EL (cell line): ENCODE measurements at regions not wholly inside any gene's neighbourhood (a gene's known extent, or its start where the extent isn't known, plus 50 kb on each side); places are given as distances from the start of the nearest gene placed in this dataset.
"Not testable (repeated sequence)": the region's sequence is repeated elsewhere in the genome, so short reads cannot be mapped to it uniquely, and the experiment has no call there.

Experiments used
- DNase-seq: peaks from one replicate; pipeline ENCODE4 v3.0.0-alpha.2; 2016

DNA sequence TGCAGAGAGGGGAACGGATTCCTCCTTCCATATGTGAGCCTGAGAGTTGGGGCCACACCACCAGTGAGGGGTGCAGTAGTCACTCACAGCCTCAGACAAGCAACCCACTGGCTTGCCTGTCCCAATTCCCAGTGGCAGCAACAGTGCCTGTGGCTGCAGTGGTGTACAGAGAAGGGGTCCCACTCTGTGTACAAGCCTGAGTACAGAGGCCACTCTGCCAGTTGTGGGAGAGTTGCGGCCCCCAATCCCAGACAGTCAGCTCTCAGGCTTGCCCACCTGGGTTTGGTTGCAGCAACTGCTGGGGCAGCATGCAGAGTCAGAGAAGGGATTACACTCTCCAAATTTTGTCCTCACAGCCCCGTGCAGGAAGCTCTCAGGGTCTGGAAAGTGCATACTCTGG lies 133.2 kb upstream of the RFX3 start:
- no peak for DNase-seq

DNA sequence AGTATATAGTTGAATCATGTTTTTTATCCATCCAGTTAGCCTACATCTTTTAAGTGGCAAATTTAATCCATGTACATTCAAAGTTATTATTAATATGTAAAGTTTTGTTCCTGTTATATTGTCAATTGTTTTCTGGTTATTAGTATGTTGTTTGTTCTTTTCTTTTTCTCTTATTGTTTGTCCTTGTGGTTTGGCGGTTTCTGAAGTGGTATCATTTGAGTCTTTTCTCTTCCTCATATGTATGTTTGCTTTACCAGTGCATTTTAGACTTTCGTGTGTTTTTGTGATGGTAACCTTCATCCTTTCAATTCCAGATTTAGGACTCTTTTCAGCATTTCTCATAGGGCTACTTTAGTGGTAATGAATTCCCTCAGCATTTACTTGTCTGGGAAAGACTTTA lies 130.4 kb upstream of the RFX3 start:
- no peak for DNase-seq

DNA sequence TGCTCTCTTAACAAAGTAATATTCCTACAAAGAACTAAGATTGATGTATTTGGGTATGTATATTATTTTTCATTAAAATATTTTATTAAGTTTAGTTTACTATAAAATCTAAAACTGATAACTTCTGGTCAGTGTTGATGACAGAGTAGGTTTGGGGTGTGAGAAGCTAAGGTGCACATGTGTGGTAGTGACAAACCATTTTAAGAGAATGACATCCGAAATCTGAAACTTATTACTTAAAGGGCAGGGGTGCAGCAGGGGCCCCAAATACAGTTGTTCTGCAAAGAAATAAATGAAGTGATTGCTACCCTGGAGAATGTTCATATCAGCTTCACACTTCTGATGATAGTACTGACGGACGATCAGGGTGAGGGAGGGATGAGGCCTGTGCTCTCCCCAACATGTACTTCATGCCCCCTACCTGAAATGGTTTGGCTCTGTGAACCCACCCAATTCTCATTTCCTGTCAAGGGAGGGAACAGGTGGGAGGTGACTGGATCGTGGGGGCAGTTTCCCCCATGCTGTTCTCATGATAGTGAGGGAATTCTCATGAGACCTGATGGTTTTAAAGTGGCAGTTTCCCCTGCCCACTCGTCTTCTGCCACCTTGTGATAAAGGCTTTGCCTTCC lies 125.3 kb upstream of the RFX3 start:
- DNase-seq = no peak

DNA sequence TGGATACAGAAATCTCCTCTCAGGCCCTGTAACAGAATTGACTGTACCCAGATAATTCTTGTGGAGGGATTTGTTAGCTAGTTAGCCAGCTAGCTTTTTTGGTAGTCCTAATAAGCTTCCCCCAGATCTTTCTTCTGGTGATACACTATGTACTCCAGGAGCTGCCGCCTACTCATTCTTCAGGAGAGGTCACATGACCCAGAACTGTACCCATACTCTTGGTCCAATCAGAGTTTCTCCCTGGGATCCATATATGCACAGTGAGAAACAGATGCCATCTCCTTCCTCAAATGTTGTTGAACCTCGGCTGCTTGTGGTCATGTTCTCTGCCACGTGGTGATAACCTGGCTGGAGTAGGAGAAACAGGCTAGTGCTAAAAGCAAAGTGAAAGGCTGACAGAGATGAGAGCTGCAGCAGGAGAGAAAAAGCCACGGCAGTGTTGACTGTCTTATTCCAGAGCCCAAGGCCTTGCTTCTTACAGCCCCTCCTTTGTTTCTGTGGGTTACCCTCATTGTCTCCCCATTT lies 123.0 kb upstream of the RFX3 start:
- DNase-seq = no peak

DNA sequence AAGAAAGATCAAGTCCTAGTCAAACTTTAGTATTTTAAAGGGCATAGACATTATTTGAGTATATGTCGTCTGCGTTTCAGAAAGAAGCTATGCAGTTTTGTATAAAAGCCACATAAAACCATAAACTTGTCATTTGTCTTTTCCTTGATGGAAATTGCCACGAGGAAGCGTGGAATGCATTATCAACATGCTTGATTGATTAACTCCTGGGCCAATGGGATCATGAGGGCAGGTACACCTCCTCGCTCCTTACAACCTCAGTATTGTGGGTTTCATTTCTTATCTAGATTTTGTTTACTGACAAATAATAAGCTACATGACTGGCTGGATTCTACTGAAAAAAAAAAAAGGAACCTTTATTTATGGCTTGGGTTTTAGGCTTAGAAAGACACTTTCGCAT lies 122.5 kb upstream of the RFX3 start:
- no peak for DNase-seq

DNA sequence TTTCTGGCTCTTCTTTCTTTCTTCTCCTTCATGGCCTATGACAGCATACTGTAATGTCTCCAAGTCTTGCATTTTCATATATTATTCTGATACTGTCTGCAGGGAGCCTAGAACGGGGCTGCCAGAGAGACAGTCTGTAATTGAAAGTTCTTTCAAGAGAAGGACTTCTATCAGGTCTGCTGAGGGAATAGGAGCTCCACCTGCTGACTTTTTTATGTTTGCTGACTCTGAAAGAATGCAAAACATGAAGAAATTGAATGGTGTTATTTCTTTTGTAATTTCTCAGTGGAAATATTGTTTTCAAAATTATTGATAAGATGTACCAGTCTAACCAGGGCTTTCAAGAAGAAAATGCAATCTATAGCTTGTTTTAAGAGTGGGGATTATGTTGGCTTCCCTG lies 121.9 kb upstream of the RFX3 start:
- DNase-seq = no peak

DNA sequence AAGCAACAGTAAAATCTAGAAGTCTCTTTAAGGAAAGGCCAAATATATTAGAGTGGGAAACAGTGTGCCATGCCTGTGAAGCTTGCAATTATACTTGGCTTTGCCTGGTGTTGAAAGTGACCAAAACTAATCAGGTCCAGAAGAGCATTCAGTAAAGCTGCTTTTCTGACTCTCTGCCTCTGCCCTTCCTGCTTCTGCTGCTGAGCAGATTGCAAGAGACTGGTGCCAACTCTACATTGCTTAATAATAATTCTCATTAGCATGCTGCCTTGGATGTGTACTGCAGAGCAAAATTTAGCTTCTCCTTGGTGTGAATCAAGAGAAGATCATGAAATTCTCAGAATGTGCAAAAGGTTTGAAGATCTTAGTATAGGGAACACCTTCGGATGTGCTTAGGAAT lies 120.4 kb upstream of the RFX3 start:
- no peak for DNase-seq

DNA sequence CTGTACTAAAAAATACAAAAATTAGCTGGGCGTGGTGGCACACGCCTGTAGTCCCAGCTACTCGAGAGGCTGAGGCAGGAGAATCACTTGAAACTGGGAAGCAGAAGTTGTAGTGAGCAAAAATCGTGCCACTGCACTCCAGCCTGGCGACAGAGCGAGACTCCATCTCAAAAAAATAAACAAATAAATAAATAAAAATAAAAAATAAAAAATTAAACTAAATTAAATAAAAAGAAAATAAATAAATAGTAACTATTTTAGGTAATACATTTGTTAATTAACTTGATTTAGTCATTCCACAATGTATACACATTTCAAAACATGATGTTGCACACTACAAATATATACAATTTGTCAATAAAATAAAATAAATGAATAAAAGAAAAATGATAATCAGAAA lies 116.3 kb upstream of the RFX3 start:
- not testable (repeated sequence) for DNase-seq

DNA sequence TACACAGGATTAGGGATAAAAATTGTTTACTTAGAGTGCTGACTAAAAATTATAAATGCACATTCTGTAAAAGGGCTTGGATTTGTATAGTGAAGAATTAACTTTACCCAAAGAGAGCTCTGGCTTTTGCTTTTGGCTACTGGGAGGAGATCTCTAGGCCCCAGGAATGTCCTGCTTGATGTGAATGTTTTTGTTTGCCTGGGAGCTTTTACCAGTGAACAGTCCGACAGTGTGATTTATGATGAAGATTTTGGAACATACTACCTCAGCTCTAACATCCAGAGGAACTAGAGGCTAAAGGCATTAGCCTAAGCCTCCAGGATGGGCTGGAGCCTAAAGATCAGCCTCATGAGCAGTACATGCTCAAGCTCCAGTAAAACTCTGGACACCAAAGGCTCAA lies 103.7 kb upstream of the RFX3 start:
- no peak for DNase-seq

DNA sequence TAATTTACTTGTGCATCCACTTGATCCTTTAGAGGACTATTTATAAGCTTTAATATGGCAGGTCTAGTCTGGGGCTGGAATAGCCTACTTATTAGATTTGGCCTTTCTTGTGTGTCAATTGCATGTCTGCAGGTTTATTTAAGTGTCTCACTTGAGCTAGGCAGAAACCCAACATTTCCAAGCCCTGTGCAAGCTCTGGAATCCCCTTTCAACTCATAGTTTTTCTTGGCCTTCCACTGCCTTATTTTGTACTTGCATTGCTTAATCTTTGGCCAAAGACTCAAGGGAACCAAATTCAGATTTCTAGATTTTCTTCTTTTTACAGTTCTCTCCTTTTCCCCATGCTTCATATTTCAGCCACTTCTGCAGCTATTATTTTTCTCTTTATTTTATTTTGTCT lies 102.4 kb upstream of the RFX3 start:
- DNase-seq = no peak

DNA sequence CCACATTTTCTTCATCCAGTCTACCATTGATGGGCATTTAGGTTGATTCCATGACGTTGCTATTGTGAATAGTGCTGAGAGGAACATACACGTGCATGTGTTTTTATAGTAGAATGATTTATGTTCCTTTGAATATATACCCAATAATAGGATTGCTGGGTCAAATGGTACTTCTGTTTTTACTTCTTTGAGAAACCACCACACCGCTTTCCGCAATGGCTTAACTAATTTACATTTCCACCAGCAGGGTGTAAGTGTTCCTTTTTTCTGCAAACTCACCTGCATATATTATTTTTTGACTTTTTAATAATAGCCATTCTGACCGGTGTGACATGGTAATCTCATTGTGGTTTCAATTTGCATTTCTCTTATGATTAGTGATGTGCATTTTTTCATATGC lies 82.2 kb upstream of the RFX3 start:
- no peak for DNase-seq

DNA sequence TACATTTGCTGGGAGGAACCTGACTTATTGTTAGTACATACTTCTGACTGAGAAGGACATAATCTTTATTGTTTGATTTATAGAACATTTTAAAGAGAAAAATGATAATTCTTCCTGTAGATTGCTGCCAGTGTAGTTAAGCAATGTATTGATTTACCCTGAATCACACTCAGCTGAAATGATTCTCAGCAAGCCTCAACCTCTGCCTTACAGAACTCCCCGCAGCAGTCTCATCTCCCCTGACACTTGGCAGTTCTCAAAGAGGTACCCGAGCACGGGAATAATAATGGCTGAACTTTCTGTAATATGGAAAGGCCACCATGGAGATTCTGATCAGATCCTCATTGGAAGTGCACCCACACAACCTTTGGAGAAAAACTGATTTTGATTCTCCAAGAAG lies 74.9 kb upstream of the RFX3 start:
- DNase-seq = no peak

DNA sequence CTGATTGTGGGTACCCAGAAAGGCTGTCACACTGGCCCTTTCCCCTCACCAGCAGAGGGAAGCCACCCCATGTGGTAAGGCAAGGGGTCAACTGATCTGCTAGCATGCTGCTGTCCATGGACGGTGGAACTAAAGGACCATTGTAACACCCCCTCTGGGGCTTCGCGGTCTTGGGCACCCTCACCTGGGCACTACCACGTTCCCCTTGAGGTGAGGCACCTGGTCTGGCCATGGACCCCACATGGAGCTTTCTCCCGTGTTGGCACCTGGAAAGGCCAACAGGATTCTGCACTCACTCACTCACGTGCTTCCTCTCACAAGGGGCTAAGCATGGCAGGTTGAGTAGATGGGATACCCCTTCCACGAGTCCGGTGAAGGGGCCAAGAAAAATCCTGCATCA lies 72.0 kb upstream of the RFX3 start:
- DNase-seq = no peak

DNA sequence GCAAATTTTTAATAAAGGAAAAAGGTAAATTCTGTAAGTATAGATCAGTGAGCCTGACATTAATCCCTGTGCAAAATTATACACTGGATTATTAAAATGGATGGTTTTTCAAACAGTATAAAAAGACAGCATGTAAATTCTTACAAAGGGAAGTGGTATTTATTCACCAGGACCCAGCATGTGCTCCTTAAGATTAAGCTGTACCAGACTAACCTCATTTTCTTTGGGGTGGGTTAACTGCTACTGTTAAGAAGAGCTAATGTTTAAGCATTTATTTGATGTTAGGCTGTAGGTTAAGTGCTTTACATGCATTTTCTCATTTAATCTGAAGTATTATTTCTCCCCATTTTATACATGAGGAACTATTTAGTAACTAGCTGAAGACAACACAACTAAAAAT lies 60.3 kb upstream of the RFX3 start:
- DNase-seq = no peak

DNA sequence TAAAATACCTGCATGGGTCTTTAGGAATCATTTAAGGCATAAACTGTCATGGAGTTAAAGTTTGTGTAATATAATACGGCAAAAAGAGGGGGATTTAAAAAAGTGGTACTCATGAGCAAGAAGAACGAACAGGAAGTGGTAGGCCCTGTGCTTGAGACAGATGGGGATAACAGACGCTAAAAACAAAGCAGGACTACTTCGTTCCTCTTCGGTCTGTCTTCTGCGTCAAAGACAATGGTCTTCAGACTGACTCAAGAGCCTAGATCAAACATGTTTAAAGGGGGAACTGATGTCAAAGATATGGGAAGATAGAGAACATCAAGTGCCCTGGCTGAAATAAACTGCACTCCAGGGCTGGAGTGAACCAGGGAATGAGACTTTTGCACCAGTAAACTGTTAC lies 59.8 kb upstream of the RFX3 start:
- no peak for DNase-seq

DNA sequence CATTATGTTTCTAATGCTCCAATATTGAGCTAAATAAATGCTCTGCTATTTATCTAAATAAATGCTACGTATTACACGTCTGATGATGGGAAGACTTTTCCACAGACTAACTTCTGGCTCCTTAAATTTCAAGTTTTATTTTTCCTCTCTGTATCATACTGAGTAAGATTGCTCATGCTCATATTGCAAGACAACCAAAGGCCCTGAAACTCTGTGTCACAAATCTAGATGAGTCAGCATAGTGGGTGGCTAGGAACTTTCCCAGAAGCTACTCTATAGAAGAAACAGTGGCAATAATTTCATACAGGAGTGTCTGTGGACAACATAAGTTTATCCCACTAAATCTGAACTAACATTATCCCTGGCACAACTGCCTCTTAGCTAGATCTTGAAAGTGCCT lies 53.0 kb upstream of the RFX3 start:
- DNase-seq = peak; percentile 39

DNA sequence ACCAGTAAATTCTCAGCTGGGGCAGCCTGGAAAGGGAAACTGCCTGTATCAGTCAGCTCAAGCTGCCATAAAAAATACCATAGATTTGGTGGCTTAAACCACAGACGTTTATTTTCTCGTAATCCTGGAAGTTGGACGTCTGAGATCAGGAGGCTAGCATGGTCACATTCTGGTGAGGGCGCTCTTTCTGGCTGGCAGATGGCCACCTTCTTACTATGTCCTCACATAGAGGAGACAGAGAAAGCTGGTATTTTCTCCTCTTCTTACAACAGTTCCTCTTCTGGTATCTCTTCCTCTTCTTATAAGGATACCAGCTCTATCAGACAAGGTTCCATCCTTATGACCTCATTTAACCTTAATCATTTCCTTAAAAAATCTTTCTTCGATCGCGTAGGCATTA lies 50.5 kb upstream of the RFX3 start:
- DNase-seq = no peak

DNA sequence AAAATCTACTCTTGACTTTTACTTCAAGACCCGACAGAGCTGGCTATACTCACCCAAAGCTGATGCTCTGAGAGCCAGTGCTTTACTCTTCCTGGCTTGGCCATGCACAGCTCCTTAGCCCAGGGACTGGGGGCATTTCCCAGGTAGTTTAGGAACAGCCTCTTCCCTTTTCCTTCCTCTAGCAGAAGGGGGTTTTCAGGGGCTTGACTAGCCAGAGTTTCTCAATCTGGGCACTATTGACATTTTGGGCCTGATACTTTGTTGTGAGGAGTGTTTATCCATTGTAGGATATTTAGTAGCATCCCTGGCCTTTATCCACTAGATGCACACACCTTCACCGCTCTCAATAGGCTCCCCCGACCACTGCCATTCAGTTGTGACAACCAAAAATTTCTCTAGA lies 50.0 kb upstream of the RFX3 start:
- DNase-seq = no peak
